SK-N-SH (cell line): ENCODE measurements at regions not wholly inside any gene's neighbourhood (a gene's known extent, or its start where the extent isn't known, plus 50 kb on each side); places are given as distances from the start of the nearest gene placed in this dataset.

Experiments used
- CTCF ChIA-PET: fragments of 300-600, 350-600 bp; formaldehyde crosslinking; extraction: SDS; loops from one replicate; lab custom pipeline; 2021; lab: Yijun Ruan, JAX
- POLR2A ChIA-PET: fragments of 350-600 bp; sonication (Branson Sonifier 250); formaldehyde crosslinking; extraction: SDS; loops from one replicate; lab custom pipeline; 2020; ENCODE audit warnings: antibody characterized with exemption, inconsistent platforms; lab: Yijun Ruan, JAX
- DNase-seq: peaks from one replicate; pipeline ENCODE4 v3.0.0; 2012
- H2AFZ ChIP-seq: fragments of 200-600 bp; sonication (generic); 2 replicates; pipeline ENCODE4 v1.8.1; 2016; ENCODE audit warnings: antibody characterized with exemption, mild to moderate bottlenecking, low read depth
- H3F3A ChIP-seq: fragments of 200-600 bp; sonication (generic); replicated peaks from 2 replicates; pipeline ENCODE3; 2016; ENCODE audit warnings: antibody characterized with exemption, mild to moderate bottlenecking; ENCODE audit not compliant: insufficient read depth
- H3K27ac ChIP-seq, 2 experiments: fragments of 200-500 bp in 1 of 2; fragments of 200-600 bp in 1 of 2; sonication (Bioruptor generic) in 1 of 2; sonication (generic), shearing (Covaris generic) in 1 of 2; 2 replicates each; pipeline versions ENCODE4 v1.5.1 to v1.6.1; 2014 to 2016; ENCODE audit warnings: low read depth in 2 of 2, inconsistent platforms in 1 of 2, low read length in 1 of 2, mild to moderate bottlenecking in 1 of 2, mixed read lengths in 1 of 2
- H3K27me3 ChIP-seq: fragments of 200-600 bp; sonication (generic), shearing (Covaris generic); 2 replicates; pipeline ENCODE4 v1.6.1; 2016; ENCODE audit warnings: mixed run types; ENCODE audit not compliant: insufficient read depth
- H3K36me3 ChIP-seq, 2 experiments: fragments of 200-500 bp in 1 of 2; fragments of 200-600 bp in 1 of 2; sonication (Bioruptor generic) in 1 of 2; sonication (generic) in 1 of 2; replicated peaks in 1 of 2; 2 replicates each; pipeline versions ENCODE3 to v1.5.1; 2014 to 2016; ENCODE audit warnings: low read length in 1 of 2, mild to moderate bottlenecking in 1 of 2; ENCODE audit not compliant: insufficient read depth in 2 of 2, control insufficient read depth in 1 of 2
- H3K4me1 ChIP-seq, 2 experiments: fragments of 200-500 bp in 1 of 2; fragments of 200-600 bp in 1 of 2; sonication (Bioruptor generic) in 1 of 2; sonication (generic), shearing (Covaris generic) in 1 of 2; 2 replicates each; pipeline versions ENCODE4 v1.5.1 to v1.6.1; 2014 to 2016; ENCODE audit warnings: low read depth in 1 of 2, low read length in 1 of 2, mixed run types in 1 of 2; ENCODE audit not compliant: insufficient read depth in 2 of 2, control insufficient read depth in 1 of 2
- H3K4me2 ChIP-seq: fragments of 200-600 bp; sonication (generic), shearing (Covaris generic); 2 replicates; pipeline ENCODE4 v1.6.1; 2017; ENCODE audit warnings: mixed run types
- H3K4me3 ChIP-seq, 2 experiments: fragments of 200-500 bp in 1 of 2; fragments of 200-600 bp in 1 of 2; sonication (Bioruptor generic) in 1 of 2; sonication (generic), shearing (Covaris generic) in 1 of 2; 2 replicates each; pipeline versions ENCODE4 v1.5.1 to v1.8.1; 2014 to 2016; ENCODE audit warnings: low read depth in 2 of 2, inconsistent platforms in 1 of 2, low read length in 1 of 2, mild to moderate bottlenecking in 1 of 2, mixed read lengths in 1 of 2, moderate library complexity in 1 of 2
- H3K79me2 ChIP-seq: fragments of 200-600 bp; sonication (generic); 2 replicates; pipeline ENCODE4 v1.8.1; 2017; ENCODE audit warnings: mild to moderate bottlenecking; ENCODE audit not compliant: insufficient read depth
- H3K9ac ChIP-seq: fragments of 200-600 bp; sonication (generic); 2 replicates; pipeline ENCODE4 v1.6.1; 2017; ENCODE audit warnings: mixed run types
- H3K9me2 ChIP-seq: fragments of 200-600 bp; sonication (generic); 2 replicates; pipeline ENCODE4 v1.6.1; 2017; ENCODE audit warnings: mixed run types
- H3K9me3 ChIP-seq: fragments of 200-600 bp; sonication (generic); 2 replicates; pipeline ENCODE4 v1.6.1; 2017; ENCODE audit warnings: mixed run types, mild to moderate bottlenecking, moderate library complexity
- H4K20me1 ChIP-seq: fragments of 200-600 bp; sonication (generic); 2 replicates; pipeline ENCODE4 v1.6.1; 2017; ENCODE audit warnings: mild to moderate bottlenecking, mixed run types; ENCODE audit not compliant: insufficient read depth
- CHD2 ChIP-seq: fragments of 150-350 bp; IDR thresholded peaks from 2 replicates; pipeline ENCODE4 v1.6.1; 2018; ENCODE audit warnings: low read length; ENCODE audit not compliant: partially characterized antibody
- ELF1 ChIP-seq: IDR thresholded peaks from 2 replicates; pipeline ENCODE4 v1.4.0; 2012
- GATA2 ChIP-seq: sonication (generic); formaldehyde crosslinking; IDR thresholded peaks from 2 replicates; pipeline ENCODE4 v1.5.0; 2020; ENCODE audit warnings: mild to moderate bottlenecking, missing genetic modification reagents
- NRF1 ChIP-seq: IDR thresholded peaks from 2 replicates; pipeline ENCODE4 v1.6.1; 2012; ENCODE audit warnings: low read depth, mild to moderate bottlenecking, low read length
- SIN3A ChIP-seq: IDR thresholded peaks from 2 replicates; pipeline ENCODE4 v1.6.1; 2012; ENCODE audit warnings: low read depth, mild to moderate bottlenecking, low read length, moderate library complexity, borderline replicate concordance
- SMC3 ChIP-seq: IDR thresholded peaks from 2 replicates; pipeline ENCODE4 v1.6.1; 2012; ENCODE audit warnings: low read depth, low read length, improper control_type of control experiment
- USF2 ChIP-seq: fragments of 150-350 bp; IDR thresholded peaks from 2 replicates; pipeline ENCODE4 v1.6.1; 2017; ENCODE audit warnings: antibody characterized with exemption, low read length, low read depth, borderline replicate concordance
- YY1 ChIP-seq: IDR thresholded peaks from 2 replicates; pipeline ENCODE4 v1.4.0; 2012; ENCODE audit warnings: low read depth, mild to moderate bottlenecking
- WGBS: methylation state at CpG from one replicate; pipeline ENCODE4 v1.1.6; 2017; ENCODE audit warnings: low lambda C conversion rate; 5-methylcytosine and 5-hydroxymethylcytosine counted together
- TF ChIP-seq, protein P1 (sequence below): IDR thresholded peaks from 2 replicates; pipeline ENCODE4 v1.4.0; 2012; ENCODE audit warnings: low read depth, borderline replicate concordance
- TF ChIP-seq, protein P2 (sequence below): fragments of 200-600 bp; sonication (generic); IDR thresholded peaks from 2 replicates; pipeline ENCODE4 v1.6.1; 2017; ENCODE audit warnings: antibody characterized with exemption, mild to moderate bottlenecking, moderate library complexity
- TF ChIP-seq, protein P3 (sequence below): IDR thresholded peaks from 2 replicates; pipeline ENCODE4; 2012

GRCh38 chr2:187884003-187884402, 329.8 kb upstream of the TFPI start:
- Histone ChIP-seq H3K9me3 (no peaks in the 10 kb centered on the region), H2AFZ (no peak overlapping the region), H3K4me1 (no peaks in the 10 kb centered on the region; a peak in 1 of 4 replicates), H3K4me2 (no peak overlapping the region), H4K20me1 (no peaks in the 10 kb centered on the region), H3F3A (no peaks in the 10 kb centered on the region), H3K9ac (no peak overlapping the region), H3K27me3 (no peaks in the 10 kb centered on the region), H3K36me3 (no peaks in the 10 kb centered on the region), H3K27ac (no peak overlapping the region), H3K4me3 (no peak overlapping the region), H3K79me2 (no peaks in the 10 kb centered on the region), H3K9me2 (peaks cover 5% of the 10 kb centered on the region; the same call in 1 of the 2 replicates)
- no peak for TF ChIP-seq SIN3A
- TF ChIP-seq, protein P1, sequence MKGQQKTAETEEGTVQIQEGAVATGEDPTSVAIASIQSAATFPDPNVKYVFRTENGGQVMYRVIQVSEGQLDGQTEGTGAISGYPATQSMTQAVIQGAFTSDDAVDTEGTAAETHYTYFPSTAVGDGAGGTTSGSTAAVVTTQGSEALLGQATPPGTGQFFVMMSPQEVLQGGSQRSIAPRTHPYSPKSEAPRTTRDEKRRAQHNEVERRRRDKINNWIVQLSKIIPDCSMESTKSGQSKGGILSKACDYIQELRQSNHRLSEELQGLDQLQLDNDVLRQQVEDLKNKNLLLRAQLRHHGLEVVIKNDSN: no peak
- no peak for TF ChIP-seq SMC3
- TF ChIP-seq, protein P2, sequence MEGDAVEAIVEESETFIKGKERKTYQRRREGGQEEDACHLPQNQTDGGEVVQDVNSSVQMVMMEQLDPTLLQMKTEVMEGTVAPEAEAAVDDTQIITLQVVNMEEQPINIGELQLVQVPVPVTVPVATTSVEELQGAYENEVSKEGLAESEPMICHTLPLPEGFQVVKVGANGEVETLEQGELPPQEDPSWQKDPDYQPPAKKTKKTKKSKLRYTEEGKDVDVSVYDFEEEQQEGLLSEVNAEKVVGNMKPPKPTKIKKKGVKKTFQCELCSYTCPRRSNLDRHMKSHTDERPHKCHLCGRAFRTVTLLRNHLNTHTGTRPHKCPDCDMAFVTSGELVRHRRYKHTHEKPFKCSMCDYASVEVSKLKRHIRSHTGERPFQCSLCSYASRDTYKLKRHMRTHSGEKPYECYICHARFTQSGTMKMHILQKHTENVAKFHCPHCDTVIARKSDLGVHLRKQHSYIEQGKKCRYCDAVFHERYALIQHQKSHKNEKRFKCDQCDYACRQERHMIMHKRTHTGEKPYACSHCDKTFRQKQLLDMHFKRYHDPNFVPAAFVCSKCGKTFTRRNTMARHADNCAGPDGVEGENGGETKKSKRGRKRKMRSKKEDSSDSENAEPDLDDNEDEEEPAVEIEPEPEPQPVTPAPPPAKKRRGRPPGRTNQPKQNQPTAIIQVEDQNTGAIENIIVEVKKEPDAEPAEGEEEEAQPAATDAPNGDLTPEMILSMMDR: no peak
- TF ChIP-seq NRF1: no peak
- TF ChIP-seq CHD2: no peak
- no peak for DNase-seq
- CTCF ChIA-PET: no interaction called here
- WGBS: 84% methylated on average over 1 of the region's 1 CpG
- POLR2A ChIA-PET: no interaction called here

- CTCF ChIA-PET: no interaction called here
These were observed 336.5 kb upstream of the TFPI start for GRCh38 chr2:187890690-187891089.

More at GRCh38 chr2:187890690-187891089, 336.5 kb upstream of the TFPI start:
- no peak overlapping the region for H3K9ac ChIP-seq
- H3K27me3 ChIP-seq: no peaks in the 10 kb centered on the region
- peaks cover 5% of the 10 kb centered on the region; the same call in 1 of the 2 replicates for H3K9me2 ChIP-seq
- WGBS: 85% methylated on average over 2 of the region's 2 CpGs
- H3K79me2 ChIP-seq: no peaks in the 10 kb centered on the region
- H3K4me1 ChIP-seq: no peaks in the 10 kb centered on the region
- H3K27ac ChIP-seq: no peak overlapping the region
- H3K9me3 ChIP-seq: no peaks in the 10 kb centered on the region
- H3K4me3 ChIP-seq: no peak overlapping the region
- H3K4me2 ChIP-seq: no peak overlapping the region
- H3K36me3 ChIP-seq: no peaks in the 10 kb centered on the region
- POLR2A ChIA-PET: no interaction called here
- H2AFZ ChIP-seq: no peak overlapping the region
- no peaks in the 10 kb centered on the region for H3F3A ChIP-seq
- TF ChIP-seq GATA2 (CRISPR knock-in tag) (no peak), ELF1 (no peak), YY1 (no peak), USF2 (no peak)
- TF ChIP-seq, protein P3, sequence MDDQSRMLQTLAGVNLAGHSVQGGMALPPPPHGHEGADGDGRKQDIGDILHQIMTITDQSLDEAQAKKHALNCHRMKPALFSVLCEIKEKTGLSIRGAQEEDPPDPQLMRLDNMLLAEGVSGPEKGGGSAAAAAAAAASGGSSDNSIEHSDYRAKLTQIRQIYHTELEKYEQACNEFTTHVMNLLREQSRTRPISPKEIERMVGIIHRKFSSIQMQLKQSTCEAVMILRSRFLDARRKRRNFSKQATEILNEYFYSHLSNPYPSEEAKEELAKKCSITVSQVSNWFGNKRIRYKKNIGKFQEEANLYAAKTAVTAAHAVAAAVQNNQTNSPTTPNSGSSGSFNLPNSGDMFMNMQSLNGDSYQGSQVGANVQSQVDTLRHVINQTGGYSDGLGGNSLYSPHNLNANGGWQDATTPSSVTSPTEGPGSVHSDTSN: no peak
- TF ChIP-seq, protein P2: no peak
- H4K20me1 ChIP-seq: no peaks in the 10 kb centered on the region
- DNase-seq: no peak
